NCI-H187 treated with DMSO at 0.1 percent for 48 hours (cell line): ENCODE measurements at regions not wholly inside any gene's neighbourhood (a gene's known extent, or its start where the extent isn't known, plus 50 kb on each side); places are given as distances from the start of the nearest gene placed in this dataset.

ENCODE experiments used
- DNase-seq: peaks from one replicate; lab custom pipeline; 2025; lab: John Stamatoyannopoulos, UW

DNA sequence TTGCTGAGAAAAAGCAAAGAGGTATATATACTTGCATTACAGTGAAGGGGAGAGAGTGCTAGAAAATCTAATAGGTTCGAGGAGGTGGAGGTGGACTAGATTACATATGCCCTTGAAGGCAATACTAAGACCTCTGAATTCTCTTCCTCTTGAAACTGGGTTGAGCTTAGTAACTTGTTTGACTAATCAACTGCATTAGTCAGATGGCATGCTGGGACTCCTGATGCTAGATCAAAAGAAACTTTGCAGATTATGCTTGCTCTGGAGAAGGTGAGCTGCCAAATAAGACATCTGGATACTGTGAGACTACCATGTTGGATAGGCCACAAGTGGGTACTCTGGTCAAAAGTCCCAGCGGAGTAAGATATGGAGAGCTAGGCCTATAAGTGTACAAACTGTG lies 331.3 kb downstream of the KLF5 start:
- no peak for DNase-seq

GRCh38 chr13:73388586-73388985 lies 329.8 kb downstream of the KLF5 start:
- DNase-seq: no peak

DNA sequence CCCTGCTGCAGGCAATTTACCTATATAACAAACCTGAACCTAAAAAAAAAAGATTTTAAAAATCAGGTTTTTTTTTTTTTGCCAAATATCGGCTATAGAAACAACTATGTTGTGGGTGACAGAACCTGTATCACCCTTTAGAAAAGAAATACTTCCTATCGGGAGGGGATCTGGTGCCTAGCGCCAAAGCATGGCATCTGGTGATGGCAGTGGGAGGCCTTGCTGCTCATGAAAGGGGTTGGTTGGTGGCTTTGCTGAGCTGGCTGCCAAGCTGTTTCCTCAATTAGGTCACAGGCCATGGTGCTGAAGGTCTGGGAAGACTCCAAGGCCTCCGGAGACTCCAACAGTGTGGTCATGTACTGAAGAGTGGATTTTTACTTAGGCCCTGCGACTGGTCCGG lies 328.5 kb downstream of the KLF5 start:
- no peak for DNase-seq

DNA sequence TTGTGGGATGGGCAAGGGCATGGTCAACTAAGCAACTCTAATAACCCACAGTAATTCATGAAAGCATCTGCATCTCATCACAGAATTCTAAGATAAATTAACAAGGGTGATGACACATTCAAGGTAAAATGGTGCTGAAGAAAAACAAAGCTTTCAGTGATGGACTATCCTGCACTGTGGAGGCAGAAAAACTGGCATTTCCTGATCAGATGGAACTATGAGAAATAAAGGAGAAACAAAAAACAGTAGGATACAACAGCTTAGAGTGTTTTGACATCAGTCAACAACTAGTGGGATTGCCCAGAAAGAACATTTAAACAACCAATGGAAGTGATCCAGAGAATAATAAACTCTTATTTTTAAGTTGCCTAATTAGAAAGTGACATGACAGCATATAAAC lies 327.0 kb downstream of the KLF5 start:
- no peak for DNase-seq

DNA sequence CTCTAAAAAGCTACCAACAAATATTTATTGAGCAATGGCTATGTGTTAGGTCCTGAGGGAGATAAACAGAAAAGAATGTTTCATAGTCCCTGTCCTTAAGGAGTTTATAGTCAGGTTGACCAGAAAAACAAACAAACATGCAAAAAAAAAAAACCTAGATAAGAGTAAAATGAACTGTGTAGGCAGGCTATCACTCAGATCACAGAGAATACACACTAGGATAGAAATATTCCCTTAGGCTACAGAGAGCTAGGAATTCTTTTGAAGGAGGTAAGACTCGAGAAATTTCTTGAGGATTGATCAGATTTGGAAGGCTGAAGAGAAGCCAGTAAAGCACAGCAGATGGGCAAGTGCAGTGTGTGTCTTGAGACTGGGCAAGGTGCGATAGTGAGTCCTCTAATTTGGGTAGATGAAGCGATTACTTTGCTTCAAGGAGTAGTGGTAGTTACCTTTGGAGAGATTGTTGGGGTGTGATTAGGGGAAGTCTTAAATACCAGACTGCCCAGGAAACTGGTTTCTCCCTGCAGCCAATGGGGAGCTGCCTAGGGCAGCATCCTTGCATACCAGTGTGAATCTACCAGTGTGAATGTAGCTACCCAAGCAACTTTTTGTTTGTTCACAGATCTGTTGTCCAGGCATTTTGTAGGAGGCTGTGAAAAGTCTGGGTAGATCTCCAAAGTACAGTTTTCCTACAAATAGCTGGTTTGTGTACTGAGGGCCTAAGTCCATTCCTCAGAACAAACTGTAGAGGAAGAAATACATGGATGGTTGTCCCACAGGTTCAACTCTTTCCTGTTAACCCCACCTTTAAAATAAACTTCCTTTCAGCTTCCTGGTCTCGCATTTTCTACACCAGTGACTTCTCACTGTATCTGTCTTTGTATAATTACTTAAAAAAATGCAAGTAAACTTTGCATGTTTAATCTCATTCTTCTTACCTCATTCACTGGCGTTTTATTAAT lies 314.1 kb downstream of the KLF5 start:
- no peak for DNase-seq

DNA sequence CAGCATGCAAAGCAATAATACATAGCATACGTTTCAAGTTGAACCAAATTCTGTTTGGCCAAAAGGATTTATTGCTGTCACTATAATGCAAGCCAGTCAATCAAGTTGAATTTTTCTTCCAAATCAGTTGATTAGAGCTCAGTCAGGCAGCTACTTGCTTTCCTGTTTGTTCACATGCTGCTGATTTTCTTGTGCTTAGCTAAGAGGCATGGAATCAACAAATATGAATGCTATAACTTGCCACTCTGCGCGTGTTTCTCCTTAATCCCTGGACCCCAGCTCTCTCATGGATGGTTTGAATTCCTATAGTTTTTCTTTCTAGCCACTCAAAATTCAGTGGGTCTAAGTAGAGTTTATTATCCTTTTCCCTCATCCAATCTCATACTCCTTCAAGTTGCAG lies 311.3 kb downstream of the KLF5 start:
- DNase-seq: no peak

- DNase-seq: no peak
Observed at GRCh38 chr13:73369095-73369494, 310.3 kb downstream of the KLF5 start.

- DNase-seq: no peak
Observed at GRCh38 chr13:73368608-73369007, 309.8 kb downstream of the KLF5 start.

DNA sequence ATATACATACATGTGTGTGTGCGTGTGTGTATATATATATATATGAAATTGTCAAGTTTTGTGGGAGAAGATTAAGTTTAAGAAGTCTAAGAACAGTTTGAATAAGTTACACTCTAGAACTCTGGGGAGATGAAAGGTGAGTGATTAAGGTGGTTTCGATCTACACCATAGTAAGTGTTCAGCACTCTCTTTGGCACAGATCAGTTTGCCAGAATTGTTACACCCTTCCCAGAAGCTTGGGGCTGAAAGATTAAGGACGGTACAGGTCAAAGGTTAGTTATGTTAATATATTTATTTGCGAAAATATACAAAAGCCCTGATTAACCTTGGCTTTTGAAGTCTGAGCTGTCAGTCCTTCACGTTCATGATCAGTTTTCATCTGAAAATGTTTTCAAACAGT lies 309.1 kb downstream of the KLF5 start:
- no peak for DNase-seq

- DNase-seq: no peak
Observed at GRCh38 chr13:73366241-73366640, 307.4 kb downstream of the KLF5 start.

- DNase-seq: no peak
Observed at GRCh38 chr13:73365681-73366080, 306.9 kb downstream of the KLF5 start.

DNA sequence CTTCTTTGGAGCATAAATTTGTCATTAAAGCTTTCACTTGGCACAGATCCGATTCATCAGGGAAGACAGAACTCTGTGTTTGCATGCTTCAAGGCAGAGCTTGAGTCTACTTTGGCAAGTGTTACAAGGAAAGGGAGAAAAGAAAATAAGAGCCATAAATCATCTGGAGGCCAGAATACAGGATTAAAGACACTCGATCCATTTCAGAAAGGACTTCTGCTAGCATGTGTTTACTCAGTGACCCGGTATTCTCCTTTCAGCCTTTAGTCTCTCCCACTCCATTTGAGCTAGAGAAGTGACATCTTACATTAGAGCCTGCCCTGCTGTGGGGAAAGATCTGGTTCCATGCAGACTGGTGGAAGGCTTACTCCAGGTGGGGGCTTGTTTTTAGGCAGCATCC lies 306.4 kb downstream of the KLF5 start:
- DNase-seq: peak; percentile 99

GRCh38 chr13:73364736-73365135 lies 305.9 kb downstream of the KLF5 start:
- peak; percentile 54 for DNase-seq

GRCh38 chr13:73358606-73359095 lies 299.8 kb downstream of the KLF5 start:
- DNase-seq: no peak

GRCh38 chr13:73355134-73355533 lies 296.3 kb downstream of the KLF5 start:
- no peak for DNase-seq

- DNase-seq: no peak
Observed at GRCh38 chr13:73351730-73352129, 292.9 kb downstream of the KLF5 start.

DNA sequence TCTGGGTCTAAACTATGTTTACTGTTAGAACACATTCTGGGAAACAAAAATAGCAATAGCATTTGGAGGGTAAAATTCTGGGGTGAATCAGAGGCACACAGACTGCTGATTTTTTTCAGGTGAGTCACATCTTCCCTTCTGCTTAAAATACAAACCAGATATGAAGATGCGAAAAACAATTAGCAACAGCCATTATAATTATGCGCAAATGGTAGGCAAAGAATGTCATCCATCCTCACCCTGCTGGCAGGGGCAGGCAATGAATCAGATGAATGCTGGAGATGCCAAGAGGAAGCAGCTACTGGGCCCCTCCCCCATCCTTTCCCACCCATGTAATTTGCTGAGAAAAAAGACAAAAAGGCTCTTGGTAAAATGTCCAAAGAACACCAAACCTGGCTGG lies 282.9 kb downstream of the KLF5 start:
- DNase-seq: no peak

DNA sequence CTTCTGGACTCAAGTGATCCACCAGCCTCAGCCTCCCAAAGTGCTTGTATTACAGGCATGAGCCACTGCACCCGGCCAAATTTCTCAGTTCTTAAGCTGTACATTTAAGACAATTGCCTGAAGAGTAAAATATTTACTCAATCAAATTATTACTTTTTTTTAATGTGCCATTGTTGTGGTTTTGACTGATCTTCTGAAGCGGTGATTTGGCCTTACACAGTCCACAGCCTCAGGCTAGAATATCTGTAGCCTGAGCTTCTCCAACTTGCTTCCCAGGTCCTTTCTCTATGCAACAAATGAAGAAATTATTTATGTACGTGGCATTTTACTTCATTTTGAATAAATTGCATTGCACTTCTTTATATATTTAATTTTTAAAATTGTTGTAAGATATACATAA lies 281.3 kb downstream of the KLF5 start:
- no peak for DNase-seq

DNA sequence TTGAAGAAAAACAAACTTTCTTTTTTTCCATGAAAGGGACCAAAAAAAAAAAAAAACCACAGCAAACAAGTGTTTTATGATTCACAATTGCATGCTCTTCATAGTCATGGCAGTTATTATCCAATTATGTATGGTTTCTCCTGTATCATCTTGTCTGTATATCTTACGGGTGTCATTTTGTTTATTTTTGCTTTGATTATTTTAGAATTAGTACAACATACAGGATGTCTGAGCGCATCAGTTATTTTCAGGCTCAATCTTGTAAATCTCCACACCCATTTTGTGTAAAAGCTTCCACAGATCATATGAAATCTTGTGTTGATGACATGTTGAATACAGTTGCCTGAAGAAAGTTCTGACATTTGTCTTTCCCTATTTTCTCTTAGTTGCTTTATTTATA lies 280.3 kb downstream of the KLF5 start:
- no peak for DNase-seq

GRCh38 chr13:73338389-73338788 lies 279.6 kb downstream of the KLF5 start:
- DNase-seq: no peak

DNA sequence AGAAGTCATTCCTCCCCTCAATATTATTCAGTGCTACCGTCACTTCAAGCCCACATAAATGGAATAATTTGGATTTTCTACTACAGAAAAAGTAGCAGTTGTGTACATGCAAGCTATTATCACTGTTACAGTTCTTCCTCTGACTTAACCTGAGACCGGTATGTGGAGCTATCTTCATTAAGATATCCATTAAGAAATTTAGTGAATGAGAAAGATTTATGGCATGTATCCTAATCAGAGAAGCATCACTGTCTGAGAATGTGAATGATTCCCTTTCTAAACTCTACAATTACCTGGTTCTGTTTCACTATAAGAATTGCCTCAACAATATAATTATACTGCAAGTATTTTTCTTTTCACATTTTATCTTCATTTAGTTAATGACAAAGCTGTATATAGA lies 278.7 kb downstream of the KLF5 start:
- no peak for DNase-seq

GRCh38 chr13:73336773-73337172 lies 278.0 kb downstream of the KLF5 start:
- DNase-seq: no peak

DNA sequence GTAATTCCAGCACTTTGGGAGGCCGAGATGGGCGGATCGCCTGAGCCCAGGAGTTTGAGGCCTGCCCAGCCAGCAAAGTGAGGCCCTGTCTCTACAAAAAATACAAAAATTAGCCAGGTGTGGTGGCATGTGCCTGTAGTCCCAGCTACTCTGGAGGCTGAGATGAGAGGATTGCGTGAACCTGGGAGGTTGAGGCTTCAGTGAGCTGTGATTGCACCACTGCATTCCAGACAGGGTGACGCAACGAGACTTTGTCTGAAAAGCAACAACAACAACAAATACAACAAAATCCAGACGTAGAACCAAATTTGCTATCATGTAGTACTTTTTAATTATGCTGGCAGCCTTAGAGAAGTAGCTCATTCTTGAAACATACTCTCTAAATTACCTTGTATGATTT lies 277.1 kb downstream of the KLF5 start:
- no peak for DNase-seq

- no peak for DNase-seq
Observed at GRCh38 chr13:73335210-73335609, 276.4 kb downstream of the KLF5 start.
